GM23338 (cell line): ENCODE measurements at regions not wholly inside any gene's neighbourhood (a gene's known extent, or its start where the extent isn't known, plus 50 kb on each side); places are given as distances from the start of the nearest gene placed in this dataset.

Experiments
- ATAC-seq: fragments of 200-7000 bp; cut with Tn5 transposase; 3 replicates; pipeline ENCODE4 v1.9.1; 2020
- DNase-seq: peaks from one replicate; pipeline ENCODE4 v3.0.0-alpha.2; 2015; ENCODE audit warnings: low spot score
- H2AFZ ChIP-seq: fragments of 200-600 bp; sonication (generic); 2 replicates; pipeline ENCODE4 v1.8.0; 2016; ENCODE audit warnings: antibody characterized with exemption, mild to moderate bottlenecking, moderate library complexity
- H3F3A ChIP-seq: fragments of 200-600 bp; sonication (generic); replicated peaks from 2 replicates; pipeline ENCODE4 v1.8.0; 2017; ENCODE audit warnings: antibody characterized with exemption, mixed run types, low read depth
- H3K27ac ChIP-seq: fragments of 200-600 bp; sonication (generic); 2 replicates; pipeline ENCODE4 v1.6.1; 2016; ENCODE audit warnings: low read depth
- H3K27me3 ChIP-seq: fragments of 200-600 bp; sonication (generic); 2 replicates; pipeline ENCODE4 v1.8.0; 2016; ENCODE audit warnings: mild to moderate bottlenecking, mixed run types, moderate library complexity; ENCODE audit not compliant: insufficient read depth
- H3K36me3 ChIP-seq: fragments of 200-600 bp; sonication (generic); 2 replicates; pipeline ENCODE4 v1.8.0; 2016; ENCODE audit warnings: mild to moderate bottlenecking; ENCODE audit not compliant: insufficient read depth
- H3K4me1 ChIP-seq: fragments of 200-600 bp; sonication (generic); 2 replicates; pipeline ENCODE4 v1.8.0; 2016; ENCODE audit warnings: mild to moderate bottlenecking, moderate library complexity; ENCODE audit not compliant: insufficient read depth
- H3K4me2 ChIP-seq: fragments of 200-600 bp; sonication (generic); 2 replicates; pipeline ENCODE4 v1.7.1; 2017; ENCODE audit warnings: mixed run types
- H3K4me3 ChIP-seq: fragments of 200-600 bp; sonication (generic); 2 replicates; pipeline ENCODE4 v1.6.1; 2016; ENCODE audit warnings: mixed run types
- H3K79me2 ChIP-seq: fragments of 200-600 bp; sonication (generic); replicated peaks from 2 replicates; pipeline ENCODE4 v1.8.0; 2017; ENCODE audit warnings: mild to moderate bottlenecking; ENCODE audit not compliant: insufficient read depth
- H3K9me2 ChIP-seq: fragments of 200-600 bp; sonication (generic); 2 replicates; pipeline ENCODE4 v1.8.0; 2017; ENCODE audit not compliant: insufficient read depth
- H4K20me1 ChIP-seq: fragments of 200-600 bp; sonication (generic); replicated peaks from 2 replicates; pipeline ENCODE4 v1.8.0; 2017; ENCODE audit warnings: mild to moderate bottlenecking; ENCODE audit not compliant: insufficient read depth
- H3K27ac Mint-ChIP-seq: 2 replicates; pipeline ENCODE4 v1.8.0; 2020; ENCODE audit warnings: inconsistent platforms, mild to moderate bottlenecking, moderate library complexity, mixed read lengths
- H3K27me3 Mint-ChIP-seq: 3 replicates; pipeline ENCODE4 v1.8.0; 2022; ENCODE audit warnings: low read depth, mild to moderate bottlenecking, moderate library complexity, mixed read lengths, inconsistent platforms; ENCODE audit not compliant: insufficient read depth, poor library complexity
- H3K36me3 Mint-ChIP-seq: 3 replicates; pipeline ENCODE4 v1.8.0; 2021; ENCODE audit warnings: low read depth, mild to moderate bottlenecking, inconsistent platforms, moderate library complexity, mixed read lengths
- H3K4me1 Mint-ChIP-seq: 3 replicates; pipeline ENCODE4 v1.8.0; 2020; ENCODE audit warnings: mild to moderate bottlenecking, inconsistent platforms, mixed read lengths
- H3K4me3 Mint-ChIP-seq: 3 replicates; pipeline ENCODE4 v1.8.0; 2021; ENCODE audit warnings: moderate library complexity, mild to moderate bottlenecking, inconsistent platforms, mixed read lengths
- H3K9me3 Mint-ChIP-seq: 3 replicates; pipeline ENCODE4 v1.8.0; 2020; ENCODE audit warnings: moderate library complexity, mild to moderate bottlenecking, inconsistent platforms, mixed read lengths
- CREB1 ChIP-seq: fragments of 250-450 bp; sonication (Bioruptor Pico); IDR thresholded peaks from 2 replicates; pipeline ENCODE4 v1.5.0; 2020; ENCODE audit warnings: low read depth, mild to moderate bottlenecking, moderate library complexity
- EZH2 ChIP-seq: fragments of 200-600 bp; sonication (generic); IDR thresholded peaks from one replicate; pipeline ENCODE4 v1.8.0; 2017; ENCODE audit warnings: antibody characterized with exemption, mild to moderate bottlenecking, low read depth; ENCODE audit not compliant: unreplicated experiment
- EZH2phosphoT487 ChIP-seq: fragments of 200-600 bp; sonication (generic); IDR thresholded peaks from one replicate; pipeline ENCODE4 v1.8.1; 2018; ENCODE audit warnings: antibody characterized with exemption; ENCODE audit not compliant: unreplicated experiment
- JUNB ChIP-seq: IDR thresholded peaks from one replicate; pipeline ENCODE4 v1.6.1; 2016; ENCODE audit warnings: antibody characterized with exemption; ENCODE audit not compliant: unreplicated experiment
- NANOG ChIP-seq: IDR thresholded peaks from 2 replicates; pipeline ENCODE4 v1.6.1; 2016; ENCODE audit warnings: antibody characterized with exemption, borderline replicate concordance
- POLR2AphosphoS5 ChIP-seq: IDR thresholded peaks from 2 replicates; pipeline ENCODE4 v1.6.1; 2016; ENCODE audit warnings: antibody characterized with exemption, low read depth
- STAT1 ChIP-seq: IDR thresholded peaks from one replicate; pipeline ENCODE4 v1.6.1; 2016; ENCODE audit warnings: antibody characterized with exemption; ENCODE audit not compliant: unreplicated experiment
- ZNF114 ChIP-seq: fragments of 250-450 bp; sonication (Bioruptor Pico); IDR thresholded peaks from 2 replicates; pipeline ENCODE4 v1.5.0; 2020; ENCODE audit warnings: mild to moderate bottlenecking, moderate library complexity
- ZNF331 ChIP-seq: fragments of 250-450 bp; sonication (Bioruptor Pico); IDR thresholded peaks from 2 replicates; pipeline ENCODE4 v1.5.0; 2020; ENCODE audit warnings: low read depth, mild to moderate bottlenecking, moderate library complexity
- TF ChIP-seq, protein P1 (sequence below): IDR thresholded peaks from one replicate; pipeline ENCODE4 v1.6.1; 2018; ENCODE audit warnings: antibody characterized with exemption; ENCODE audit not compliant: unreplicated experiment
- TF ChIP-seq, protein P2 (sequence below), 2 experiments: fragments of 200-600 bp in 1 of 2; sonication (generic) in 1 of 2; conservative IDR thresholded peaks; 2 replicates each; pipeline versions ENCODE4 v1.5.1 to v1.6.1; 2016 to 2017; ENCODE audit warnings: antibody characterized with exemption in 2 of 2, low read depth in 2 of 2, mild to moderate bottlenecking in 2 of 2, moderate library complexity in 1 of 2
- TF ChIP-seq, protein P3 (sequence below): IDR thresholded peaks from 2 replicates; pipeline ENCODE4 v1.6.1; 2016; ENCODE audit warnings: antibody characterized with exemption

GRCh38 chr18:28602391-28602790 lies 425.5 kb upstream of the CDH2 start:
- ATAC-seq (no peak), DNase-seq (no peak)
- Mint-ChIP-seq H3K36me3 (no peaks in the 10 kb centered on the region), H3K27me3 (peaks cover 2% of the 10 kb centered on the region), H3K4me3 (no peak overlapping the region), H3K27ac (no peak overlapping the region), H3K9me3 (peaks cover 12% of the 10 kb centered on the region; the same call in 2 of the 3 replicates), H3K4me1 (no peaks in the 10 kb centered on the region)
- Histone ChIP-seq H3K4me2 (no peak overlapping the region), H2AFZ (no peak overlapping the region), H3K4me3 (no peak overlapping the region), H4K20me1 (no peaks in the 10 kb centered on the region), H3F3A (no peaks in the 10 kb centered on the region), H3K27ac (no peak overlapping the region), H3K79me2 (no peaks in the 10 kb centered on the region), H3K4me1 (no peaks in the 10 kb centered on the region), H3K27me3 (no peaks in the 10 kb centered on the region), H3K9me2 (no peaks in the 10 kb centered on the region), H3K36me3 (no peaks in the 10 kb centered on the region)
- TF ChIP-seq, protein P1, sequence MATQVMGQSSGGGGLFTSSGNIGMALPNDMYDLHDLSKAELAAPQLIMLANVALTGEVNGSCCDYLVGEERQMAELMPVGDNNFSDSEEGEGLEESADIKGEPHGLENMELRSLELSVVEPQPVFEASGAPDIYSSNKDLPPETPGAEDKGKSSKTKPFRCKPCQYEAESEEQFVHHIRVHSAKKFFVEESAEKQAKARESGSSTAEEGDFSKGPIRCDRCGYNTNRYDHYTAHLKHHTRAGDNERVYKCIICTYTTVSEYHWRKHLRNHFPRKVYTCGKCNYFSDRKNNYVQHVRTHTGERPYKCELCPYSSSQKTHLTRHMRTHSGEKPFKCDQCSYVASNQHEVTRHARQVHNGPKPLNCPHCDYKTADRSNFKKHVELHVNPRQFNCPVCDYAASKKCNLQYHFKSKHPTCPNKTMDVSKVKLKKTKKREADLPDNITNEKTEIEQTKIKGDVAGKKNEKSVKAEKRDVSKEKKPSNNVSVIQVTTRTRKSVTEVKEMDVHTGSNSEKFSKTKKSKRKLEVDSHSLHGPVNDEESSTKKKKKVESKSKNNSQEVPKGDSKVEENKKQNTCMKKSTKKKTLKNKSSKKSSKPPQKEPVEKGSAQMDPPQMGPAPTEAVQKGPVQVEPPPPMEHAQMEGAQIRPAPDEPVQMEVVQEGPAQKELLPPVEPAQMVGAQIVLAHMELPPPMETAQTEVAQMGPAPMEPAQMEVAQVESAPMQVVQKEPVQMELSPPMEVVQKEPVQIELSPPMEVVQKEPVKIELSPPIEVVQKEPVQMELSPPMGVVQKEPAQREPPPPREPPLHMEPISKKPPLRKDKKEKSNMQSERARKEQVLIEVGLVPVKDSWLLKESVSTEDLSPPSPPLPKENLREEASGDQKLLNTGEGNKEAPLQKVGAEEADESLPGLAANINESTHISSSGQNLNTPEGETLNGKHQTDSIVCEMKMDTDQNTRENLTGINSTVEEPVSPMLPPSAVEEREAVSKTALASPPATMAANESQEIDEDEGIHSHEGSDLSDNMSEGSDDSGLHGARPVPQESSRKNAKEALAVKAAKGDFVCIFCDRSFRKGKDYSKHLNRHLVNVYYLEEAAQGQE, result no peak
- TF ChIP-seq EZH2phosphoT487 (no peak), CREB1 (CRISPR knock-in tag) (no peak), NANOG (no peak), STAT1 (no peak), ZNF331 (no peak), EZH2 (no peak), JUNB (no peak), ZNF114 (CRISPR knock-in tag) (no peak), POLR2AphosphoS5 (no peak)
- TF ChIP-seq, protein P2, sequence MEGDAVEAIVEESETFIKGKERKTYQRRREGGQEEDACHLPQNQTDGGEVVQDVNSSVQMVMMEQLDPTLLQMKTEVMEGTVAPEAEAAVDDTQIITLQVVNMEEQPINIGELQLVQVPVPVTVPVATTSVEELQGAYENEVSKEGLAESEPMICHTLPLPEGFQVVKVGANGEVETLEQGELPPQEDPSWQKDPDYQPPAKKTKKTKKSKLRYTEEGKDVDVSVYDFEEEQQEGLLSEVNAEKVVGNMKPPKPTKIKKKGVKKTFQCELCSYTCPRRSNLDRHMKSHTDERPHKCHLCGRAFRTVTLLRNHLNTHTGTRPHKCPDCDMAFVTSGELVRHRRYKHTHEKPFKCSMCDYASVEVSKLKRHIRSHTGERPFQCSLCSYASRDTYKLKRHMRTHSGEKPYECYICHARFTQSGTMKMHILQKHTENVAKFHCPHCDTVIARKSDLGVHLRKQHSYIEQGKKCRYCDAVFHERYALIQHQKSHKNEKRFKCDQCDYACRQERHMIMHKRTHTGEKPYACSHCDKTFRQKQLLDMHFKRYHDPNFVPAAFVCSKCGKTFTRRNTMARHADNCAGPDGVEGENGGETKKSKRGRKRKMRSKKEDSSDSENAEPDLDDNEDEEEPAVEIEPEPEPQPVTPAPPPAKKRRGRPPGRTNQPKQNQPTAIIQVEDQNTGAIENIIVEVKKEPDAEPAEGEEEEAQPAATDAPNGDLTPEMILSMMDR (conservative IDR thresholded peaks at IDR 0.05; ENCODE audit: low read depth in 2 of 2), result no peak
- TF ChIP-seq, protein P3, sequence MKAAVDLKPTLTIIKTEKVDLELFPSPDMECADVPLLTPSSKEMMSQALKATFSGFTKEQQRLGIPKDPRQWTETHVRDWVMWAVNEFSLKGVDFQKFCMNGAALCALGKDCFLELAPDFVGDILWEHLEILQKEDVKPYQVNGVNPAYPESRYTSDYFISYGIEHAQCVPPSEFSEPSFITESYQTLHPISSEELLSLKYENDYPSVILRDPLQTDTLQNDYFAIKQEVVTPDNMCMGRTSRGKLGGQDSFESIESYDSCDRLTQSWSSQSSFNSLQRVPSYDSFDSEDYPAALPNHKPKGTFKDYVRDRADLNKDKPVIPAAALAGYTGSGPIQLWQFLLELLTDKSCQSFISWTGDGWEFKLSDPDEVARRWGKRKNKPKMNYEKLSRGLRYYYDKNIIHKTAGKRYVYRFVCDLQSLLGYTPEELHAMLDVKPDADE, result no peak
